ENCODE measurements at regions not wholly inside any gene's neighbourhood (a gene's known extent, or its start where the extent isn't known, plus 50 kb on each side); places are given as distances from the start of the nearest gene placed in this dataset.

DNA sequence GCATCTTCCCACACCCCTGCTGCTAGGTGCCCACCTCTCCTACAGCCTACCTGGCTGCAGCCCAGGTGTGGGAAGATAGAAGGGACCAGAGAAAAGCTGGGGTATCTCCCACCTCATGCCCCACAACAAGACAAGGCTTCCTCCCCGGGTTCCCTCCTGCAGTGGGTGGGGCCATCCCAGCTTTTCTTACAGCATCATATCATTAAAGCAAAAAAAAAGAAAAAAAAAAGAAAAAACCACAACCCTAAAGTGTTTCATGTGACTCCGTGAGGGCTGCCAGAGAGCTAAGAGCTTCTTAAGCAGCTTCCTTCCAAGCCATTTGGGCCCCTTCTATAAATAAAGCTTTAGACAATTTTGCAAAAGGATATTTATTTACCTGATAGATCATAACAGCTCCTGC, 455.4 kb upstream of the TSHZ3 start:
- no peak for DNase-seq (ENCODE audit: low read depth)

DNA sequence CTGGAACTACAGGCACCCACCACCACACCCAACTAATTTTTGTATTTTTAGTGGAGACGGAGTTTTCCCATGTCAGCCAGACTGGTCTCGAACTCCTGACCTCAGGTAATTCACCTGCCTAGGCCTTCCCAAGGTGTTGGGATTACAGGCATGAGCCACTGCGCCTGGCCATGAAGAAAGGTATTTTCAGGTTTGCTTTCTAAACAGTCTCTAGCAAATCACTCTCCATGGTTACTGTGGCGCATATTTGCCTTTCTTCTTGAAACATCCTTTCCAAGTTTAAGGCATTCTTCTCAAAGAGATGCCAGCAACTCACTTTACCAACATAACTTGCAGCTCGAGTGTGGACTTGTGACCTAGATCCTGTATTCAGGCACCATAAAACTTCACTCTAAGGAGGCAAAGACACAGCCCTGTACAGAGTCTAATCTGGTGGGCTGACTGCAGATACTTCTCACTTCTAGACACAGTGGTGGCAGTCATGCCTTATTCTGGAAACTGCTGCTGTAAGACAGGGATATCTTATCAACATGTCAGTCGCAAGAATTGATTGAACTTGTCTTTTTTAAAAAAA, 461.4 kb upstream of the TSHZ3 start:
- no peak for DNase-seq (ENCODE audit: low read depth)

DNA sequence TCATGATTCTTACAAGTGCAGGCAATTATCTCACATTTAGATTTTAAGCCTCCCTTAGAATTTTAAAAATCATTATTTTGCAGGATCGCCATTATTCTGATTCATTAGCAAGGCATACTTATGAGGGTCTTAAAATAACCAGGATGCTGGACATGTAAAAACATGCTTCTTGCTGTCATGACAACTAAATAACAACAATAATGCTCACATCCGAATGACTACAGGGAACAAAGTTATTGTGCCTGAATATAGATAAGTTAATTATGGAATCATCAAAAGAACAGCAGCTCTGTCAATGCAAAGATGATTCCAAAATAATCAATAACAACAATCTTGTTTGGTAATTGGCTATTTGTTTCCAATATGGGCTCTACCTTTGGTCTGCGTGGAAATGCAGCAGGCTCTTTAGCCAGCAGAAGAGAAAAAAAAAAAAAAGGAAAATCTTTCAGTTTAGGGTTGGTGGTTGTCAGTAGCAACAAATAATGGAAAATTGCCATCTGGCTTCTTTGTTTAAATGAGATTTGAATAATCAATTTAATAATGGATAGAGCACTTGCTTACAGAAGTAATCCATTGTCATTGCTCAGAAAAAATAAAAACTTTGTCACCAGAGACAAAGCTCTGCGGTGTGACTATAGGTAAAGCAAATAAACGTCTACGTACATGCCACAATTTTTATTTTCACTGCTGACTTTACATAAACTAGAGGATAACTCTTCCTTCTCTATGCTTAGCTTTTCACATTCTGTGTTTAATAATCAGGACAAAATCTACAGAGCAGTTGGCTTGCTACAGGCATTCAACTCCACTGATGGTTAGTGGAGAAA, 468.9 kb upstream of the TSHZ3 start:
- DNase-seq (ENCODE audit: low read depth) = no peak

DNA sequence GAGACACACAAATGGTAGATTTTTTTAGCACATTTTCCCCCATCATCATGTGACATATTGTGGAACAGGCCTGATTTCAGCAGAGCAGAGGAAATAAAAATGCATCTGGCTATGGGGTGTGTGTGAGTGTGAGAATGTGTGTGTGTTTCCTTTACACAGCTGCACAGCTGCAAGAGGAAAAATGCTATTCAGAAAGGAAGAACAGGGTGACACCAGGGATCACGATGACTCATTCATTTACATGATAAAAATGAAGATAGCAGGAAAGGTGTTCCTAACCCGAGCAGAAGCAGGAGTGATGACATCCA, 469.5 kb upstream of the TSHZ3 start:
- DNase-seq (ENCODE audit: low read depth) = no peak

DNA sequence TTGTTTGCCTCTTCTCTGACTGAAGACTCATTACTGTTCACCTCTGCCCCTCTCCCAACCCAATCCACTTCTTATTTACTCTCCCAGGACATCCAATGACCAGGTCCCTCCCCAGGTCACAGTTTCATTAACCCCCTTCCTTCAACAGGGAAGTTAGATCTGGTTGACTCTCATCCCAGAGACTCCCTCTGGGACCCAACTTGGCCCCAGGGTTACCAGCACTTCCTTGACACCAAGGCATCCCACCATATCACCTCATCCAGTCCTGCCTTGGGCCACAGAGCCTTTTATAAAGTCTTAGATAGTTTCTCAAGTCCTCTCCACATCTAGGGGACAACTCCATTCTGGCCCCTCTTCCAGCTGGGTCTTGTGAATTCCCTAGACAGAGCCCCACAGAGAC, 470.6 kb upstream of the TSHZ3 start:
- no peak for DNase-seq (ENCODE audit: low read depth)

DNA sequence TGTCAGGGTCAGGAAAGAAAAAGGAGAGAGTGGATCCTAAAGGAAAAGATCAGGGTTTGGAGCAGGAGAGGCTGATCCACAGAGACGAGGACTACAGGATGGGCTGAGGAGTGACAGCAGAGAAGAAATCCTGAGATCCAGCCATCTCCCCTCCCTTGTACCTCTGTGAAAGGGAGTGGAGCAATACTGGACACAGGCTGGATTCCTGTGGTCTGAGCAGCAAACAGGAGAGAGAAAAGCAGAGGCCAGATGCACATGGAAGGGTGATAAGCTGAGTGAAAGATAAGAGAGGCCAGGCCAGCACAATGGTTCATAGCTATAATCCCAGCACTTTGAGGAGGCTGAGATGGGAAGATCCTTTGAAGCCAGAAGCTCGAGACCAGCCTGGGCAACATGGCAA, 472.1 kb upstream of the TSHZ3 start:
- DNase-seq (ENCODE audit: low read depth) = no peak

DNA sequence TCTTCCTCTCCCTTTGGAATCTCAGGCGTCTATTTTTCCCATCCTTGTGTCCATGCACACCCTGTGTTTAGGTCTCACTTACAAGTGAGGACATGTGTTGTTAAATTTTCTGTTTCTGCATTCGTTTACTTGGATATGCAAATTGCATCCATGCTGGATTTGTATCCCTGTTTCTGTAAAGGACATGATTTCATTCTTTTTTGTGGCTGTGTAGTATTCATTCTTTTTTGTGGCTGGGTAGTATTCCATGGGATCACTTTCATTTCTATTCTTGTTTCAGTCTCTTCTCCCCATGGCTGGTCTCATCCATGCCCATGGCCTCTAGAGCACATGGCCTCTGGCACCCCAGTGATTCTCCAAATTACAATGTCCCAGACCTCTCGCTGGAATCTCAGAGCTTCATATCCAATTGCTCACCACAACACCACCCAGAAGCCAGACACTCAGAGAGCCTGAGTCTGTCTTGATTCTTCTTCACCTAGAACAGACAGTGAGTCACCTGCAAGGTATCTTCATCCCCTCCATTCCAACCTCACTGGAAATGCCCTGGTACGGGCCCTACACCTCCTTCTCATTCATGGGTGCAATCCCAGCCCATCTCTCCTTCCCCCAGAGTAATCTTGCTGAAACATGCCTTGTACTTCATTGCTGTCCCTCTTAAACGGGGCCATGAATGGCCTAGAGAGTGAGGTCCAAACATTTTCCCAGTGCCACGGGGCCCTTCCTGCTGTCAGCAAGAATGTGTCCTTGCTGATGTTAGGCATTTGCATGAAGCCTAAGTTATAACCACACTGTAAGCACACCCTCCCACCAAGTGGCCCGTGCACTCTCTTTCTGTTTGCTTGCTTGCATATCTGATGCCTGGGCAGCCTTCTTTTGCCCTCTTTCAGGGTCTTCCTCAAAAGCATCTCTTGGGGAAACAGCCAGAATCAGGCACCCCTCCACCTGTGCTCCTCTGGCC, 476.2 kb upstream of the TSHZ3 start:
- no peak for DNase-seq (ENCODE audit: low read depth)

DNA sequence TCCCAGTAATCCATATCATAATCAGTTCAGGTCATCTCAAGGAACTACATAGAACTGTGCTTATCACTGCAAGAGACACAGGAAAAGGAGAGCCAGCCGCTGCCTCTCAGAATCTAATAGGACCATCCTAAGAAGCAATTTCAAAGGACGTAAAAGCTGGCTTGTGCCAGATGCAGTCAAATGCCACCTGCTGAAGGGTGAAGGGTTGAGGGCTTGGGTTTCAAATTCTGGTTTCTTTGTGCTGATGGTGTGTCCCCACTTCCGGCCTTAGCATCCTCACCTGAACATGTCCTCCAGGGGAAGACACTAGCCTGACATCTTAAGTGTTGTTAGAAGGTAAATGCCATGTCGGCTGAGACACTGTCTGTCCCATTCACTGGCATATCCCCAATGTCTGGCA, 477.1 kb upstream of the TSHZ3 start:
- no peak for DNase-seq (ENCODE audit: low read depth)

DNA sequence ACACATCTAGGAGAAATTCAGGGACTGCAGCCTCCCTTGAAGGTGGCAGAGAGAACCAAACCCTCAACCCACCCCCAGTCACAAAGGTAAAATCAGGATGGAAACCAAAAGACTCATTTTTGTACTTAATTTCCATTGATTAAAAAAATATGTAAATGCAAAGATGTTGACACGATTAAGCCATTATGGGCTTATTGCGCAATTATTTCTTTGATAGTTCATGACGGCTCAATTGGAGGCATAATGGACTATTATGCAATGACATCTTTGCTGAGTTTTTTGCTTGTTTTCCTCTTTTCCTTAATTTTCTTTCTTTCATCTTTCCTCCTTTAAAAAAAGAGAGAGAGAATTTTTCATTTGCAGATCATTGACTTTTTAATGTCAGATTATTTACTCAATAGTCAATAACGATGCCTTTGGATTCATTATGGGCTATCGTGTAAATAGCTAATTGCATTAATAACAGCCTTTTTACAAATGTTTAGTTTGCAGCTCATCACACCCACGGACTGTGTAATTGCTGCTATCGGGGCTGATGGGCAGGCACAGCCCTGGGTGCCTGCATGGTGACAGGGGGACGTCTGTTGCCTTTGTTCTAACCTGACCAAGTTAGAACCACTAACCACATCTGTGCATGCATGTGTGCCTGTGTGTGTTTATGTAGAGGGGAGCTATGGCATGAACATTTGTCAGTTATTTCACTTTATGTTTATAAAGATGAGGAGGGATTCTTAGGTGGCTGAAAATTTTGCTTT, 482.4 kb upstream of the TSHZ3 start:
- no peak for DNase-seq (ENCODE audit: low read depth)

DNA sequence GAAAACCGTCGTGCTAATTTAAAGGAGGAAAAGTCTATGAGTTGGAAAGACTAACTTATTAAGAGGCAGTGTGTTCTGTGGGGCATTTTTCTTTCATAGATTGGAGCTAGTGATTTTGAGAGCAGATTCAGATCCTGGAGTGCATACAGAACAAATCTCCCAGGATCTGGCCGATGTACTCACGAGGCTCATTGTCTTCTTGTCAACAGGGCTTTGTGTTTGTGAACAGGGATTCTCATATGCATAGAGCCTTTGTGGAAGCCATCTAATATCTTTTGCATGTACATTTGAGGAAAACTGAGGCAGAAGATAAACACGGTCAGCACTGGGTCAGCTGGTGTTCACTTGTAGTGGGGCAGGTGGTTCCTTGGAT, 482.9 kb upstream of the TSHZ3 start:
- DNase-seq (ENCODE audit: low read depth) = no peak

DNA sequence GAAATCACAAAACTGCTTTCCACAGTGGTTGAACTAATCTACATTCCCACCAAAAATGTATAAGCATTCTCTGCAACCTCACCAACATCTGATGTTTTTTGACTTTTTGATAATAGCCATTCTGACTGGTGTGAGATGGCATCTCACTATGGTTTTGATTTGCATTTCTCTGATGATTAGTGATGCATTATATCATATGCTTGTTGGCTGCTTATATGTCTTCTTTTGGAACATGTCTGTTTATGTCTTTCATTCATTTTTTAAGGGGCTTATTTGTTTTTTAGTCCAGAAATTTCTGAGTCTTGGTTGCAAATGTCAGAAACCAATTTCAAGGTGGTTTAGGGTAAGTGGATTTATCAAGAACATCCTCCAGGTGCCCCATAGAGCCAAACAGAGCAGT, 484.8 kb upstream of the TSHZ3 start:
- DNase-seq (ENCODE audit: low read depth) = no peak

DNA sequence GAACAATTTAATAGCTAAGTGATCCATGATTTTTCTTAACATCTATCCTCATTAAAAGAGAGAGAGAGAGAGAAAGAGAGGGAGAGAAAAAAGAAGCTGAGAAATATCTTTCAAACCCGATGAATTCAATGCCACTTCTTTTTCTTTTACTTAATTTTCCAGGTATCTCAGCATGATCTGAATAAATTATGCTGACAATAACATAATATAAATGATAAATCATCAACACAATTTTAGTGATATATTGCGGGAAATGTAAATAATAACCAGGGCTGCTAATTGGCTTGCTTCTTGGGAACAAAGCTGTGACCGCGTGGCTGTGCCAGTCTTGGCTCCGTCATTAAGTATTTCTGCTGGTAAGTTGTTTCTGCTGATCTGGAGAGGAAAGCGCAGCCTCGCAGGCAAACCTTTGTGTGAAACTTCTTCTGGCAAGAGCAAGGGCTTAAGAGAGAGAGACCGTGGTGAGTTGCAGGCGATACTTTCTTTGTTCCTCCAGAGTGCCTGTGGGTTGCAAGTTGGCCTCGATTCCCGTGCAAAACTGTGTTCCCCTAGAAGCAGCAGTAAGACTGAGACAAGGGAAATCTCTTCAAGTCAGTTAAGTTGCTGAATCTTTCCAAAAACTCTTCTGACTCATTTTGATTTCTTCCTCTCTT, 489.1 kb upstream of the TSHZ3 start:
- DNase-seq (ENCODE audit: low read depth) = no peak

DNA sequence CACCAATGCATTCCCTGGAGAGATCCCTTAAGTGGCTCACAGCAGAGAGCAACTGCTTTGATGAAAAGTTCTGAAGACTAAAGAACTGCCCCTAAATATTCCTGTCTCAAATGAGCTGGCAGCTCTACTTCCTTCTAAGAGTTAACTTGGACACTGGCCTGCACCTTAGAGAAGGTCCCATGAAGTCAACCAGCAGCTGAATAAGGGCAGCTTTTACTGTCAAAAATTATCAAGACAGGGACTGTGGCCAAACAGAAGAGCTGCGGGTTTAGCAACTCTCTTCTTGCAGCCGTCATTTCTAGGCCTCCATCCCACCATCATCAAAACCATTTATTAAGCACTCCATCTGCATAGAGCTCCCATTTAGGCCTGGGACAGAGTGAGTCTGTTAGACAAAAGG, 491.1 kb upstream of the TSHZ3 start:
- DNase-seq (ENCODE audit: low read depth) = no peak

DNA sequence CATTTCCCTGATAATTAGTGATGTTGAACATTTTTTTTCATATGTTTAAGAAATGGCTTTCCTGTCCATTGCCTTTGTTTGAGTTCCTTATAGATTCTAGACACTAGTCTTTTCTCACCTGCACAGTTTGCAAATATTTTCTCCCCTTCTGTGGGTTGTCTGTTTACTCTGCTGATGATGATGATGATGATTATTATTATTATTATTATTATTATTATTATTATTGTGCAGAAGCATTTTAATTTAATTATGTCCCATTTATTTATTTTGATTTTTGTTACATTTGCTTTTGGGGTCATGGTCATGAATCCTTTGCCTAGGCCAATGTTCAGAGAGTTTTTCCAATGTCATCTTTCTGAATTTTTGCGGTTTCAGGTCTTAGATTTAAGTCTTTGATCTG, 492.5 kb upstream of the TSHZ3 start:
- no peak for DNase-seq (ENCODE audit: low read depth)

DNA sequence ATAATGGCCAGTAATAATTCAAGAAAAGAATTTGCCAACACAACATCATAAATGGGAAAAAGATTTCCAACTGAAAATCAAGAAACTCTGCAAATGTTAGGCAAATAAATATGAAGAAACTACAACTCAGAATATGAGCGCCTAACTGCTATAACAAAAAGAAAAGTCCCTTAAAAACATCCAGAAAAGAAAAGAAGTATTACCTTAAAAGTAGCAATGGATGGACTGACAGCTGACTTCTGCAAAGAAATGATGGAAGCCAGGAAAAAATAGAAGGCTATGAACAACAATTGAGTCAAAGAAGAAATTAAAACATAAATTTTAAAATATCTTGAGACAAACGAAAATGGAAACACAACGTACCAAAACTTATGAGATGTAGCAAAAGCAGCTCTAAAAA, 482.3 kb upstream of the ZNF507 start:
- no peak for DNase-seq (ENCODE audit: low read depth)

DNA sequence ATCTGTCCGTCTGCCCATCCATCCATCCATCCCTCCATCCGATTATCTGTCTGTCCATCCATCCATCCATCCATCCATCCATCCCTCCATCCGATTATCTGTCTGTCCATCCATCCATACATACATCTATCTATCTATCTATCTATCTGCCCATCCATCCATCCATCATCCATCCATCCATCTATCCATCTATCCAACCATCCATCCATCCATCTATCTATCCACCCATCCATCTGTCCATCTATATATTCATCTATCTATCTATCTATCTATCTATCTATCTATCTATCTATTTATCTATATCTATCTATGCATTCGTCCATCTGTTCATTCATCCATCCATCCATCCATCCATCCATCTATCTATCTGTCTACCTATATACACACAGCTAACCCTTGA, 471.1 kb upstream of the ZNF507 start:
- DNase-seq (ENCODE audit: low read depth) = no peak

DNA sequence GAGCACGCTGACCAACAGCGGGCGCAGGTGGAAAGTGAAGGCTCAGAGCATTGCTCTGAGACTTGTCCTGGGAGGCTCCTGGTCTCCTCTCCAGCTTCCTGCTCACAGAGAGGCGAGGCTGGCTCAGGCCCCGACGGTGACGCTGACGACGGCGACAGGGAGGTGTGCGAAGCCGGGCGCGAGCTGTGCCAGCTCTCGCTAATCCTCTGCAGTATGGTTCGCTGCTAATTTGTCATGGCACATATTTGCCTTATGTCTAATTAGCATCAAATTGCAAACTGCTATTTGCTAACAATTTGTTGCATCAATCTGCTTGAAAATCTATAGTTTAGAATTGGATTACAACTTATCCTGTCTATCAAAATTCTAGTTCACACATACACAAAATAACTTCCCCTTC, 469.8 kb upstream of the ZNF507 start:
- no peak for DNase-seq (ENCODE audit: low read depth)

DNA sequence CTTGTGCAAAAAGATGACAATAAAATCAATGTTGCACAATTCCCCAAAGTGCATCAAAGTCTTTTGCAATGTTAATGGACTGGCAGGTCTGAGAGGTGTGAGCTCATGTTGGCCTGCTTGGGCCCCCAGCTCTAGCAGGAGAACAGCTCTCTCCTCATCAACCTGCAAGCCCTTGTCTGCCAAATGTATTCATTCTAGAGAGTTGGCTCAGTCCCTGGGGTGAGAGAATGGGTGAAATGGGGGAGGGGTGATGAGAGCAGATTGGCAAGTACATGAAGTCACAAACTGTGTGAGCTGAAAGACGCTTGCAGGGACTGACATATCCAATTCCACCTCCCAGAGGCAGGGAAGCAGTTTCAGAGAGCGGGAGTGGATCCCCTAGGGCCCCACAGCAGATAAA, 465.1 kb upstream of the ZNF507 start:
- no peak for DNase-seq (ENCODE audit: low read depth)

DNA sequence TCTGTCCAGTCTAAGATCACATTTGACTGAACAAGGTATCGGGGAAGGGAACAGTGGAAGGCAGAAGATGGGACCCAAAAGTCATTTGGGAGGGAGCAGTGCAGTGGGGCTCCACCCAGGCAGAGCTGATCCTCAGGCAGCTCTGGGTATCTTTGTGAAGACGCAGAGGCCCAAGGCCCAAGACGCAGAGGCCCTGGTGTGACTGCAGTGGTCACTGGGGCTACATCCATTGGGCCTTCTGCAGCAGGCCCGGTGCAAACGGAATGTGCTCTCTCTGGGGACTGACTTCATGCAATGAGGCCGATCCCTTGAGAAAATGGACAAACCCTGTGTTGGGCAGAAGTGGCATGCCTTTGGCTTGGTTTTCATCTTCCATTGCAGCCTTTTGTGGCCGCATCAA, 463.4 kb upstream of the ZNF507 start:
- DNase-seq (ENCODE audit: low read depth) = no peak

DNA sequence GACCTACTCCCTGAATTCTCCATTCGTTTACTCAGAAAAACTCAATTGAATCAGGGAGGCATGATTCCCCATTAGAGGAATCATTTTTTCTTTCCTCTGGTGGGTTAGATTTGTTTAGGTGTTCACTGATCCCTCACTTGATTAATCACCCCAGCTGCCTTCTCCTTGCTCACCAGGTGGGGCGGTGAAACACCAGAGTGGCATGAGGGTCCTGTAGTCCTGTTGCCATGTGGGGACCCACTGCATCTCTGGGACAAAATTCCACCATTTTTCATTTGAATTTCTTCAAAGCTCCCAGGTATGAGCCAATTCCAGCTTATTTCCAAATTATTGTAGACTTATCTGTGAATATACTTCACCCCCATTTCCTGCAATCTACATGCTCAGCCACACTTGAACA, 462.7 kb upstream of the ZNF507 start:
- DNase-seq (ENCODE audit: low read depth) = no peak

DNA sequence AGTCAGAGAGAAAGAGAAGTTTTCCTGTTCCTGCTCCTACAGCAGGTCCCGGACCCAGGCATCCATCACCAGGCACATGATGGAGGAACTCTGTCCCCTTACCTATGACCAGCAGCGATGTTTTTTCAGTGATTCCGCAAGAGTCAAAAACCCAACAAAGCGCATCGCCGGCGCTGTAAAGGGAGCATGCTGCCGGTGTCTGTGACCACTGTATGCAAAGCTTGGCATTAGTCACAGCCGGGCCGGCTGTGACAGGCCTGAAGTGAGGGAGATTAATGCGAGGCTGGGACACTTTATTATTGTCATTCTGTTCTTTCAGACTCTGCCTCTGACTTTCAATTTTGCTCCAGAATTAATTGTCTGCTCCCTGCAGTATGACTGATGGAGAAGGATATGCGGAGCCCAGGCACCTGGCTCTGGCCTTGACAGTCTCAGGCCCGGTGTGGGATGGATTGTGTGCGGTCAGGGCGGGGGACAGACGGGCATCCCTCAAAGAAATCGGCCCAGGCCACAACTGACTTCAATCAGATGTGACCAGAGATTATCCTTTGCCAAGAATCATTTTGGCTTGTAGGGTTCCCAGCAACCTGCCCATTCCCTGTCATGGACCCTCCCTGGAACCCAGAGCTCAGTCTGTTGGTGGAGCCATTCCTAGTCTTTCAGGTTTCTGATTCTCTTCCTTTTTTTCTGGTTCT, 462.0 kb upstream of the ZNF507 start:
- DNase-seq (ENCODE audit: low read depth) = no peak

All from activated T-cell treated with anti-CD3 and anti-CD28 coated beads for 1 hour (primary cell).